Activated CD4-positive, alpha-beta T cell treated with anti-CD3 and anti-CD28 coated beads, Interleukin-10, Interleukin-2, amounts not matched to agents 100 ng/mL and 50 ng/mL, durations not matched to agents 16 hours and 8 hours (primary cell): ENCODE measurements at regions not wholly inside any gene's neighbourhood (a gene's known extent, or its start where the extent isn't known, plus 50 kb on each side); places are given as distances from the start of the nearest gene placed in this dataset.

Experiments
- DNase-seq: peaks from one replicate; pipeline ENCODE4 v3.0.0-alpha.2; 2020

DNA sequence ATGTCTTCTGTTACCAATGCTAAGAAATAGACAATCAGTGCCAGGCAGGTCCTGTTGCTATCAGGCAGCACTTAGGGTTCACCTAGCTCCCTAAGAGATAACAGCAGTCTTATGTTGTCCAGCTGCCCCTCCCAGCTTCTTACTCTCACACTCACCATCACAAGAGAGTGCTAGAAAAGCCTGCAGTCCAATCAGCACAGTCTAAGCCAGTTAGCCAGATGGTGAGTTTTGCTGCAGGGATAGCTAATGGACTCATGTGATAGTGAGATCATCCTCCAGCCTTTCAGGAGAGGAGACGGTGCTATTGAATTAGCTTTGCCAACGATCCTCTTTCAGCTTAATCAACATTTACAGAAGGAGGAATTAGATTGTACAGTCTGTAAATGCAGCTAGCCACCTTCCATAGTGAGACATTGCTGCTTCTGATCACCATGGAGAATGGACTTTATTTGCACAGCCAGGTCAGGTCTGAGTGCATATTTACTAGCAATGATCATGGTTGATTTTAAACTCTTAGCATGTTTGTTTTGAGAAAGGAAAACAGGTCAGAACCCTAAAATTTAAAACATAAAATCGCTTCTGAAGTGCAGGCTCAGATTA, 438.3 kb downstream of the CENPC start:
- no peak for DNase-seq

DNA sequence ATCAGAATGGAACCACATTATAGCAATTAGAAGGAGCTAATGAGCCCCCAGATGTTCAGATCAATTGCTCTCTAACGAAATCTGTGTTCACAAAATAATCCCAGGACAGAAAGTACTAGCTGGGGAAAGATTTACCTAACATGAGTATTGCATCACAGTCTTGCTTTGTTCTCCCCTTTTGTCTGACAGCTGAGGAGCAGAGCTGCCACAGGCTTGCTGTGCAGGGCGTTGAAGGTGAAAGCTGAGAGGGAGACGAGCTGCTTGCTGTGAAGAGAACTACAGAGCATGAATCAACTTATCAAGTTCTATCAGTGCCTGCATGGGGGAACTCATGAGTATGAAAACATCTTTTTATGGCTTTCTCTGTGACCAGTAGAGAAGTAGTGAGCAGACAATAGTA, 441.2 kb downstream of the CENPC start:
- no peak for DNase-seq

DNA sequence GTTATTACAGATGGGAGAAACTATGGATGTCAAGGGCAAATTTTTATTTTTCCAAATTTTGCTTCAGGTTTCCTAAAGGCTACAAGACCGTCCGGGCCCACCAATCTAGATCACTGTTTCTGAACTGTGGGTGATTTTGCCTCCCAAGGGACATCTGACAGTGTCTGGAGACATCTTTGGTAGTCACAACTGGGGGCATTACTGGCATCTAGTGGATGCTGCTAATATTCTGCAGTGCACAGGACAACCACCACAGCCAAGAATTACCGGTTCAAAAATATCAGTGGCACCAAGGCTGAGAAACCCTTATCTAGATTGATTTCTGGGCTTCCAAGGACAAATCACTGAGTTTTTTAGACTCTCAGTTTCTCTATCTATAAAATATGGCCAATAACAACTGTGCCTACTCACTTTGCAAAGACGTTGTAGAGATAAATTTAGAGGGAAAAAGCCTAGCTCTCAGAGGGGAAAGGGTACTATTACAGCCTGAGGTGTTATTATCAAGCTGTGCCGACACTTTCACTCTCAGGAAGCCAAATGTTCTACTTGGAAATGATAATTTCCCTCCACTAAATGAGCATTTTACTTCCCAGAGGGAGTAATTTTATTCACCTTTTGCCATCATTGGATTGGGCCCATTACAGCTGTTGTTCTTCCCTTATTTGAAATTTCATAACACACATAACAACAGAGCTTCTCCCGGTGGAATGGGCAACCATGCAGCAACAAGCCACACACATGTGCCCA, 442.1 kb downstream of the CENPC start:
- DNase-seq = no peak

DNA sequence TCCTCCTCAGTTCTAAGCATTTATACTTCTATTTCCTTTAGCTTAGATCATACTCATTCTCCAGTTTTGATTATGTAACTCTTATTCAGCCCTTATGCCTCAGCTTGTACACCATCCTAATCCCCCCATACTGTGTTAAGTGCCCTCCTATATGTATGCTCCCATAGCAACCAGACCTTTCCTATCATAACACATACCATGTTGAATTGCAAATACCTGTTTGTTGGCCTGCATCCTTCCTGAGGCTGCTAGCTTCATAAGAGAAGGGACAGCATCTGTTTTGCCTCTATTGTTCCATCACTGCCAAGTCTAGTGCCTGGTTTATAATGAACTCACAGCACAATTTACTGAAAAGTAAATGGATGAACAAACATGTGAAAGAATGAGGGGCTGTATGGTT, 443.7 kb downstream of the CENPC start:
- DNase-seq = no peak

DNA sequence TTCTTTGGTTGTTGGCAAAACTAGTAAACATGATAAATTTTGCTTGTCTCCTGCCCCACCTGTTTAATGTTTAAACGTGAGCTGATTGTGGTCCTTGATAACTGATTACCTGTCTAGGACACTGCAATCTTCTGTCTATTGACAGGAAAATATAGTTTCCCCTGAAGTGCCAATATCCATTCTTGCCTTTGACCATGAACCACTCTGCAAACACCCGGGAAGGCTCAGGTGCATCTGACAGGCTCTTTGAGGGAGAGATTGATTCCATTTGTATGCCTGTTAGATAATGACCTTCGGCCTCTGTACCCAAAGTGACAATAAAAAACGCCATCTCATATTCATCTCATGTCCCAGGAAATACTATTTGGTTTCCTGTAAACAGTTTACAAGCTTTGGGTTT, 453.0 kb downstream of the CENPC start:
- no peak for DNase-seq

DNA sequence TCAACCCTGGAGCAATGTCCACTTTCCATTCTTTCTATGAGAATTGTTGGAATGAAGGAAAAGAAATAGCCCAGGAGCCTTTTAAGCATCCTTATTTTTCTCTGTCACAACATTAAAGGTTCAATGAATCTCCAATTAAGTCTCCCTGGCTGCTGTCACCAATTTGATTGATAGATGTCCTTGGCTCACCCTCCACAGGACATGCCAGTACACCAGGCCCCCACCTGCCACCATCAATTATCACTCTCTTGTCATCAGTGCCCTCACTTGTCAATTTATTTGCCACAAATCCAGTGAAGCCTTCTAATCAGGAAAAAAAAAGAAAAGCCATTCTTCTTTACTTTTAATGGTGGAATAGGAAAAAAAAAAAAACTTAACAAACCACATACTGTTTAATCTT, 453.6 kb downstream of the CENPC start:
- no peak for DNase-seq

DNA sequence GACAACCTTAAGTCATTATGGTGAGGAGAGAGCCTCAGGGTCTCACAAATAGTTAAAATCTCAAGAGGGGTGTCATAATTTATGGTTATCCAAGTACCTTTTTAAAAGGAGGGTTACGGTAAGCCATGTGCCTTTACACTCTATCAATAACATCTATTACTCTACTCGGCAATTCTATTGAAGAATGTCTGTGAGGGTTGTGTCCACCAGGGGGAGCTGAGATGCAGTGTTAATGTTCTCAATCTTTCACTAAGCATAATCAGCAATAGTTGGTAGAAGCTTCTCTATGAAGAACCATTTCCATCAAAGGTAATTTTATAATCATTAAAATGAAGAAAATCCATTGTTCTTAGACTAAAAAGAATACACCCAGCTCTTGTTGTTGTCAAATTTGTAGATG, 457.4 kb downstream of the CENPC start:
- peak; percentile 46 for DNase-seq

DNA sequence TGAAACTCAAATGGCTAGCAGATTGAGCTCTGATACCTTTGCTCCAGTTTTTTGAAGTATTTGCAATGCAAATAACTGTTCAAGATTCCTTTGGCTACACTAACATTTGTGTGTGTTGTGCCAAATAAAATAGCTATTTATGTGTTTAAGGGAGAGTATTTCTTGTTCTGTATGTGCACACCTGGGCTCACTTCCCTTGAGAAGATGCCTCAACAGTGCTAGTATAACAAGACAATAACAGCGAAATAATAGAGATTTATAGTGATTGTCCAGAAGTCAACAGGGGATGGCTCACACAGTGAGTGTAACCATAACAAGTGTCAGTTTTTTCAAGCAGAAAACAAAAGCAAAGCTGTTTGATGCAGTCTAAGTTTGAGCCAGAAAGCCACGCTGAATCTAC, 460.5 kb downstream of the CENPC start:
- DNase-seq = no peak

DNA sequence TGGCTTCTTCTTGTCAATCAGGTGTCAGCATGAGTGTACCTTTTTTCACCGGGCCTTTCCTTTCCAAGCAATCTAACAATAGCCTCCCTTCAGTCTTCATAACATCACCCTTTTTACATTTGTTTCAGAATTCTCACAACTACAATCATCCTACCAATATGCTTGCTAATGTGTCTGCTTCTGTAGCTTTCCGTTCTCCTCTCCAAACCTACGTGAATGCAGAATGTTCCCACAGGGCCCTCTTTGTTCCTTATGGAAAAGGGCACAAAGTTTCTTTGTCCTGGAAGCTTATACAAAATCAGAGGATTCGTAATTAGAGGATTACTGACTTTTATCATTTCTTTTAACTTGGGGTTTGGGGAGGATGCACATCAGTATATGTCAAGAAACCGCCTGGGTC, 461.8 kb downstream of the CENPC start:
- DNase-seq = no peak

DNA sequence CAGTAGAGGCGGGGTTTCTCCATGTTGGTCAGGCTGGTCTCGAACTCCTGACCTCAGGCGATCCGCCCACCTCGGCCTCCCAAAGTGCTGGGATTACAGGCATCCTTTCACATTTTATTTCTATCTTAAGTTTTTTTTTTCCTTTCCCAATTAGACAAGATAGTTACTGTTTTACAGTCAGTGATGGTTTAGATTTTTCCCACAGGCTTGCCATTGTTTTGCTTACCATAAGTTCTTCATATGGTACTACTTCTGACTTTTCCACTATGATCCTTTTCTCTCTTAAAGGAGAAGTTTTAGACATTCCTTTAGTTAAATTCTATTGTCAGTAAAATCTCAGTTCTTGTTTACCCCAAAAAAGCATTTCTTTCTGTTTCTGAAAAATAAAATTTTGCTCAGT, 462.6 kb downstream of the CENPC start:
- no peak for DNase-seq

DNA sequence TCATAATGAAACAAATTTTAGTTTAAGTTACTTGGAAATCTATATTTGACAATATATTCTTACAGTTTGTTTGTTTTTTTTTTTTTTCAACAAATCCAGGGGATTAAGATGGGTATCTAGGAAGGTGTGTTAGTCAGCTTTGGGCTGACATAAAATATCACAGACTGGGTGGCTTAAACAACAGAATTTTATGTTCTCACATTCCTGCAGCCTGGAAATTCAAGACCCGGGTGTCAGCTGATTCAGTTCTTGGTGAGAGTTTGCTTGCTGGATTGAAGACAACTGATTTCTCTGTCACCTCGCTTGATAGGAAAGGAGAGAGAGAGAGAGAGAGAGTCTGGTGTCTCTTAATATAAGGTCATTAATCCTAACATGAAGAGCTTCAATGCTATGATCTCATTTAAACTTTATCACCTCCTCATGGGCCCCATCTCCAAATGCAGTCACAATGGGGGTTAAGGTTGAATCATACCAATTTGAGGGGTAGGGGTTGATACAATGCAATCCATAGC, 465.2 kb downstream of the CENPC start:
- DNase-seq = no peak

DNA sequence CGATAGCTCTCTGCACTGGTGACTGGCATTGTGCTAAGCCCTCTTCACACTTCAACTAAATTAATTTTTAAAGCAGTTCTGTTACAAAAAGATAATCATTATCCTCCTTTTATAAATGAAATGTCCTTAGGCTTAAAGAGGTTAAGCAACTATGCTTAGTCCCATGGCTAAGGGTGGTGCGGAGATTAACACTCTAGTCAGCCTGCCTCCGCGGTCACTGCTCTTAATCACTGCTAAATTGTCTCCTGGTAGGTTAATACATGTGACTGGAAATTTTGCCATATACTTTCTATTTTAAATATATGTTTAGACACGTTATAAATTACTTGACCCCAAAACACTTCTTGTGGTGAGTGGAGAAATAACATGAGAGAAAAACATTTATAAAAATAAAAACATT, 473.7 kb downstream of the CENPC start:
- no peak for DNase-seq

DNA sequence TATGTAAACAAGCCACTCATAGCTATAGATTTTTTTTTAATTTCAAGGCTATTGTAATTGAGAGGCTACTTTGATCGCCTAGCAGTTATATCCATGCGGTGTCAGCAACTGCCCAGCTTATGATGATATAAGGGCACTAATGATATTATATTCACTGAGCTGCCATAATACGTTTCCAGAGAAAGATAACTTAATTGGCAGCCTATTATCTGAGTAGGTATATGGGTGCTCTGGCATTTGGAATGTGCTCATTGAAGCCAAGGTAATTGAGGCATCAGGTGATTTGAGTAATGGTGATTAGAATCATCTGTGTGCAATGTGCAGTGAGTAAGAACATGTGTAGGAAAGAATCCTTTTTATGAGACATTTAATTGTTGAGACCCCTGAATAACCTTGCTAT, 490.0 kb downstream of the CENPC start:
- DNase-seq = no peak

DNA sequence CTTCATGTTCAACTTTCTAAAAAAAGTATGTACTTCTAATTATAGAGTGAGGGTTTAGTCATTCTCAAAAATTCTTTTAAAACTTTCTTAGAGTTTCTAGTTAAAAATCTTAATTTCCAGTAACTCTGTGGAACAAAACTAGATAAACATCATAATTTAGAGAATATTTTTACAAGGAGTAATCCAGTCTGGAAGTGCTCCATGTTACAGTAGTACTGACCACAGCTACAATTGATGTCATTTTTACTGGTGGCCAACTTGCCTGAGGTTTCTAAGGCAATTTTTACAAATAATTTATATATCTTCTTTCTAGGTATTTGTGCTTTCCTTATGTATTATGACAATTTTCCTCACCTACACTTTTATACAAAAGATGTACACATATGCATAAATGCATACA, 490.4 kb downstream of the CENPC start:
- DNase-seq = no peak

DNA sequence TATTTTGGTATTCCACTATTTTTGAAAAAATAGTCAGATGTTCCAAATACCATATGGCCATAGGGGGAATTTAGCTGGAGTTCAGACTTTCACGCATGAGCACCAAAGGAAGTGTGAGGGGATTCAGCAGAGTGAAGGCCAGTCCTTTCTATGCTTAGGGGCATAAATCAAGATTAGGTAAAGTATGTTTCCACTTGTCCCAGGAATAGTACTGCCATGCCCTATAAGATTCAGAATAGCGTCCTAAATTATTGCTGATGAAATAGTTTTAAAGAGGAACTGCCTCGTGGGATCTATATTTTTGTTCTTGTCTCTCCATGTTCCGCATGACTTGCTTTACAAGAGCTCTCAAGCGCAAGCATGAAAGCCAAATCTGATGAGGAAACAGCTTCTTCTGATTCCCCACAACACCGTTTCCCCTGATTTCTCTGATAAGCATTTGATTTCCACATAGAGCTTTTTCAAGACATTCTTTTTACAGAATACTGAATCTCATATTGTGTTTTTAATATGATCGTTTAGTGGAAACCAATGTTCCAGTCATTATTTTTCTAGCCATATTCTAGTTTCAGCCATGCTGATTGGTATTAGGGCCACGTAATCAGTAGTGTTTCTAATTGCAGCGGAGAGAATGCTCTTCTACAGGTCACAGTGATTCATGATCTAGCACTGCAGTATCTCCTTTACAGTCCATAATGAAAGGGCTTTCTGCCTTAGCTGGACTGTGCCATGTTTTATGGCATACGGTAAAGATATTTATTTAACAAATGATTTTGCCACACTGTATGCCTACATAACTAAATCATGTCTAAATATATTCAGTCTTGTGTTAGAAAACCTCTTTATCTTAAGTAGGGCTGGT, 492.3 kb downstream of the CENPC start:
- DNase-seq = no peak

DNA sequence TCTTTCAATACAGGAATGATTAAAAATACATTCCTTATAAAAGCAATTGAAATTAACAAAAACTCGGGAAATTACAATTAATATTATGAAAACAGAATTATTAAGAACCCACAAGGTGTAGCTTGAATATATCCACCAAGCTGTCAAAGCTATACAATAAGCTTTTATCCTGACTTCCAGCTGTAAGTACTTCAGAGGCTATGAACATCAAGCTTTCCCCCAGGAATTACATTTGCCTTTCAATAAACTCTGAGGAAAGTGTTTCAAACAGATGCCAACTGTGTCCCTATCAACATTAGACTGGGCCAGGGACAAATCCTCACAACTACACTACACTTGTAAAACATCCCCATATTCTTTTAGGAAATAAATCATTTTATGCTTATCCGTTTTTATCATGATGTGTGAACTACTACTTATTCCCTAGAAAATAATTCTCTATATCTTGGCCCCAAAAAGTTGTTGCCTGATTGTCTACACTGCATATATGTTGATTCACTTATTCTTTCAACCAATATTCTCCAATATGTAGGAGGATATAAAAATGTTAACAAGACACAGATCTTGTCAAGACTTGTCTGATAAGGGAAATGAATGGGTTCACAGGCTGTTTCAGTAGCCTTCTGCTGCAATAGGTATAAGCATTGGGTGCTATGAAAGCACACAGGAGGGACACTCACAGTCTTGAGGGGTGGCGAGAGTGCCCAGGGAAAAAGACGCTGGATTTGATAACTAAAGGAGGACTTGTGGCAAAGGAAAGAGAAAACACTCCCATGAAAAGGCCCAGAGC, 494.1 kb downstream of the CENPC start:
- DNase-seq = no peak

DNA sequence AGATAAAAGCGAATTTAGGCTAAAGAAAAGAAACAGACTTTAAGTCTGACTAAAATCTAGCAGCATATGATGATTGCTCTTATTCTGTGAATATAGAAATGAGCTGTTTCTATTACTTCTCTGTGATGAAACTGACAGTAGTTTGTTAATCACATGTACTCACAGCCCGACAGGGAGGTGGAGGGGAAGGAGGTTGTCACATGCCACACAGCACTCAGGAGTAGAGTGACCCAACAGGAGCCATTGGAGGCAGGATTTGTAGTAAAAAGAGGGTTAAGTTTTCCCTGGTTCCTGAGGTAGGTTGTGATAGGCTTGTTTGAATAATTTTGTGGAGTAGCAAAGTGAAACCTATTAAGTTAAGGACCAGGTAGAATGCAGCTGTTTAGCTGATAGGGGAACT, 495.9 kb downstream of the CENPC start:
- no peak for DNase-seq

DNA sequence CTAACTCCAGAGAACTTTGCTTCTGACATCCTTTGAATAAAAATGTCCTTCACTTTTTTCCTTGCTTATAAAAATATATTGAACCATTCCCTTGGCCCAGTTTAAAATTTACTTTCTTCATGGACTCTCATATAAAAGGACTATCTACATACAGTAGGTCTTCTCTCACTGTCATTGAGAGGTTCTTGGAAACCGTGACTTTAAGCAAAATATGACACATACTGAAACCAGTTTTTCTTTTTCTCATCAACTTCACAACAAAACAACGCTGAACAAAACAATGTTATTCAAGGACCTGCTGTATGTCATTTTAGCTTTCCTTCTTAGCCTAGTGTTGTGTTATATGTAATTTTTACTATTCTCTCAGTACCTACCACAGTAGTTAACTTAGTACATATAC, 496.8 kb downstream of the CENPC start:
- DNase-seq = peak; percentile 34

DNA sequence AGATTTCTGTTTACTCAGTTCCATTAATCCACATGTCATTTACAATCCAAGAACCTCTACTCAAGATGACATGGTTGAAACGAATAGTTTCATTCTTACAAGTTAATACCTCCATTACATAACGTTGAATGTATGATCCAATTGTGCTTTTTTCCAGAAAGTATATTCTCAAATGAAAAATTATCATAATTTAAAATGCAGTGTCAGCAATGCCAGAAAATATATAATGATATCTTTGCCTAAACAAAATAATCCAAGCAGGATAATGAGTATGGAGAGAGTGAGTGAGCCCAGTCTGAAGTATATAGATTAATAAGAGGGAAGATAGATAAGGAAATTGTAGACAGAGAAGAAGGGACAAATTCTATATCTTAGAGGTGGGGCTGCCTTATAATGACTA, 505.0 kb downstream of the CENPC start:
- no peak for DNase-seq

DNA sequence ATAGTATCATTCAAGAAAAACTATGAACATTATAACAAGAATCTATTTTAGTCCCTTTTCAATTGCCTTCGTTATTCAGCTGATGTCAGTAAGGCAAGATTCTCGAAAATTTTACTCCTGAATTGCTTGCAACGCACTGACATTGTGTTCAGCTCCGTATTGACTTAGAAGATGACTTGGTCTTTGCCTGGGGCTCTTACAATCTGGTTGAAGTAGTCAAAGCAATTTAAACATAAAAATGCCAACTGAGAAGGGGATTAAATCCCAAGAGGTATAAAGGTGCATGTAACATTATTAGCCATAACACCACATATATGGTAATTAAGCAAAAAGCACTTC, 507.1 kb downstream of the CENPC start:
- DNase-seq = no peak

DNA sequence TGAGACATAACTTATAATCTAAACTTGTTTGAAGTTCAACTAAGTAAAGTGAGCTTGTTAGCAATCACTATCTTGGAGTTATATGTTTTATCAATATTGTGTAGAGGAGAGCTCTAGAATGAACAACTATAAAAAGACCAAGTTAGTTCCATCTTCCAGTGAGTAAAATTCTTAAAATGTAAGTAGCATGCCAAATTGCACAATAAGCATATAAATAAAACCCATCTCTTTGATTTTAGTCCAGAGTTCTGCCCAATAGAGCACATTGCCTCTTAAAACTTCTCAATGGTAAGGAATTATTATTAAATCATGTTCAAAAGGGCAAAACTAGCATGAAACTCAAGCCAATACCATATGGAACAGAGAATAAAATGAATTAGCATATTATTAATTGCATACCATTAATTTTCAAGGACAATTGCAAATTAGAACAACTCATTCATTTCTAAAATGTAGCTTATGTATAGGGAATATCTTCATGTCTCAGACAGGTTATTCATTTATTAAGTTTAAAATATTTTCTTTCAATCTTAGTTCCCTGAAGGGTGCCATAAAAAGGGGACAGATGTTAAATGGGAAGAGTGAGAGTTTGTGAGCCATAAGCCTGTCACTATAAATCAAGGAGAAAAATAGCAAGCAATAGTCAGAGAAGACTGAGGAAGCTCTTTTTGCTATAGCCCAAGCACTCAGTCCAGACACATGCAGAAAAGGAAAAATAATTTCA, 507.6 kb downstream of the CENPC start:
- DNase-seq = no peak

DNA sequence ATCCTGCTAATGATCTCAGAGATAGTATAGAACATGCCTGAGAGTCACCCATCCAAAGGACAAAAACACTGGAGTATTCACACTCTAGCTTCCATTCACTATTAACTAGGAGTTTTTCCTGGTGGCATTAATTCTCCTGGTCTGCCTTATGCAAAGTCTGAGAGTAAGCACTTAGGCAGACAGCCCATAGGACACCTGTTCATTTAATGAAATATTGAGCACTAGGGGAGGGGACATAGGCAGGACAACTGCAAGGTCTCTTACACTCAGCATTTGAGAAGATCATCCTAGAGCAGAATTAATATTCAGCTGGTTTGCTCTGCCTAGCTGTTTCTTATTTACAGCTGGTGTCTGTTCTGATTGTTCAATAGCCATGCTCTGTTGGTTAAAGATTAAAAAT, 508.5 kb downstream of the CENPC start:
- DNase-seq = no peak

DNA sequence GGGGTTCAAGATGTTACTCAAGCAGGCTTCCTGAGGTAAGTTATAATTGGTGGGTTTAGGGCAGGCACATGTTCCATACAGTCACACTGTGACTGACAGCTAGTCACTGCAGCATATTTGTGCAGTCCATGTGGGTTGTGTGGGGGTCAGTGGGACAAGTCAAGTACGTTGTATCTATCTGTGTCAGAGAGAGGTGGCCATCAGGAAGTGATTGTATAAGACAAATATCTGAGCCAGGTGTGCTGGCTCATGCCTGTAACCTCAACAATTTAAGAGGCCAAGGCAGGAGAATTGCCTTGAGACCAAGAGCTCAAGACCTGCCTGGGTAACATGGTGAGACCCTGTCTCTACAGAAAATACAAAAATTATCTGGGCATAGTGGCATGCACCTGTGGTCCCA, 509.3 kb downstream of the CENPC start:
- no peak for DNase-seq
